ENCODE measurements at regions not wholly inside any gene's neighbourhood (a gene's known extent, or its start where the extent isn't known, plus 50 kb on each side); places are given as distances from the start of the nearest gene placed in this dataset.

DNA sequence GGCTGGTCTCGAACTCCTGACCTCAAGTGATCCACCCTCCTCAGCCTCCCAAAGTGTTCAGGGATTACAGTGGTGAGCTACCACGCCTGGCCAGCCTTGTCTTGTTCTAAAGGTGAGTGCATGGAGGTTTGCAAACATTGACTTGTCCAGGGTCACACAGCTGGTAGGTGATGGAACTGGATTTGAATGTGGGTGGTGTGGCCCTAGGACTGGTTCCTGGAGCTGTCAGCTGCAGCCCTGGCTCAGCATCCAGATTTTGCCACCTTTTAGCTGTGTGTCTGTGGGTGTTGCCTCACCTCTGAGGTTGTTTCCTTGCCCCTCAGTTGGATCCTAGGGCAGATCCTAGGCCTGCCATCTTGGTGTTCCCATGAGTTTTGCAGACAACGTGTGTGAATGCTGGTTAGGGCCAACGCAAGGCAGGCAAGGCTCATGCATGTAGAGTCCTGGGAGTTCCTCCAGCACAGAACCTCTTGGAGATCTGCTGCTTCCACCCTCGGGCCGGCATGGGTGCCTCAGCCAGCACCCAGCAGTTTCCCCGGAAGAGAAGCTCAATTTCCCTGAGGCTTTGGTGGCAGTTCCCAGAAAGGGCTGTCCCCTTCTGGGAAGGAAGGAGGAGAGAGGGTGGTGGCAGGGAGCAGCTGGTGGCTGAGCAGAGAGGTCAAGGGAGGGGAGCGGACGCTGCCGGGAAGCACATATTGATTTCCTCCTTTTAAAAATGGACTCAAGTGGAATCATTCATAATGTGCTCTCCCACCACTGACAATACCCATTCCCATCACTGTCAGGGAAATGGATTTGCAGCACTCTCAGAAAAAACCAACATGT, 127.6 kb upstream of the HS6ST1 start:
- Histone ChIP-seq H3K4me1 (ENCODE audit: insufficient read depth) (no peaks in the 10 kb centered on the region), H3K27ac (ENCODE audit: low read depth) (no peak overlapping the region), H3K36me3 (ENCODE audit: insufficient read depth) (no peaks in the 10 kb centered on the region), H3K4me3 (ENCODE audit: low read depth, low read length) (no peak overlapping the region)
- DNase-seq (ENCODE audit: extremely low spot score): no peak
- 79% methylated on average over 10 of the region's 10 CpGs for WGBS

DNA sequence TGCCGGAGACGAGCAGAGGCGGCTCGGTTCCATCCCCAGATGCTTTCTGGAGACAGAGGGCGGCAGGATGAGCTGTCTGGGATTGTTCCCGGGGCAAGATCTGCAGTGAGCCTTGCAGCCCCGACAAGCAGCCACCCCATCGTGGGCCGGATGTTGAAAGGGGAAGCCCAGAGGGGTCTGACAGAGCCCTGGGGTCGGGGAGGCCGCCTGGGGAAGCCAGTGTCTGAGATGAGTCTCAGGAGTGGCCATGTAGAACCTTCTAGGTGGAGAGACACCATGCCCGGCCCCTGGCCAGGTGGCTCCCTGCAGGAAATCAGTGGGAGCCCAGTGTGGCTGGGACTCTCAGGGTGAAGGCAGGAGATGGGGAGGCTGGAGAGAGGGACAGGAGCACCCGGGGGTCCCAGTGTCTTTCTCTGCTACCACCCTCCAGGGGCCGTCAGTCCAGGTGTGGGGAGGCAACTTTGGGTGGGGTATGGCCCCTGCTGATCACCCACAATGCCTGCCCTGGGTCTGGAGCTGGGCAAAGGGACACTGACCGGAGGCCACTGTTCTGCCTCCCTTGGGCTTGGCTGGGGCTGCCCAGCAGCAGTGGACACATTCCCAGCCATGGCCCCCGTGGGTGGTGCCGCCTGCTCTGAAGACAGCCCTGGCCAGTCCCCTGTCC, 128.3 kb upstream of the HS6ST1 start:
- no peaks in the 10 kb centered on the region for H3K36me3 ChIP-seq (ENCODE audit: insufficient read depth)
- H3K27ac ChIP-seq (ENCODE audit: low read depth): no peak overlapping the region
- H3K4me1 ChIP-seq (ENCODE audit: insufficient read depth): no peaks in the 10 kb centered on the region
- no peak overlapping the region for H3K4me3 ChIP-seq (ENCODE audit: low read depth, low read length)
- DNase-seq (ENCODE audit: extremely low spot score): no peak
- WGBS: 79% methylated on average over 17 of the region's 17 CpGs

GRCh38 chr2:128447538-128447995, 128.9 kb upstream of the HS6ST1 start:
- 94% methylated on average over 7 of the region's 7 CpGs for WGBS
- Histone ChIP-seq H3K36me3 (ENCODE audit: insufficient read depth) (no peaks in the 10 kb centered on the region), H3K27ac (ENCODE audit: low read depth) (no peak overlapping the region), H3K4me3 (ENCODE audit: low read depth, low read length) (no peak overlapping the region), H3K4me1 (ENCODE audit: insufficient read depth) (no peaks in the 10 kb centered on the region)
- no peak for DNase-seq (ENCODE audit: extremely low spot score)

DNA sequence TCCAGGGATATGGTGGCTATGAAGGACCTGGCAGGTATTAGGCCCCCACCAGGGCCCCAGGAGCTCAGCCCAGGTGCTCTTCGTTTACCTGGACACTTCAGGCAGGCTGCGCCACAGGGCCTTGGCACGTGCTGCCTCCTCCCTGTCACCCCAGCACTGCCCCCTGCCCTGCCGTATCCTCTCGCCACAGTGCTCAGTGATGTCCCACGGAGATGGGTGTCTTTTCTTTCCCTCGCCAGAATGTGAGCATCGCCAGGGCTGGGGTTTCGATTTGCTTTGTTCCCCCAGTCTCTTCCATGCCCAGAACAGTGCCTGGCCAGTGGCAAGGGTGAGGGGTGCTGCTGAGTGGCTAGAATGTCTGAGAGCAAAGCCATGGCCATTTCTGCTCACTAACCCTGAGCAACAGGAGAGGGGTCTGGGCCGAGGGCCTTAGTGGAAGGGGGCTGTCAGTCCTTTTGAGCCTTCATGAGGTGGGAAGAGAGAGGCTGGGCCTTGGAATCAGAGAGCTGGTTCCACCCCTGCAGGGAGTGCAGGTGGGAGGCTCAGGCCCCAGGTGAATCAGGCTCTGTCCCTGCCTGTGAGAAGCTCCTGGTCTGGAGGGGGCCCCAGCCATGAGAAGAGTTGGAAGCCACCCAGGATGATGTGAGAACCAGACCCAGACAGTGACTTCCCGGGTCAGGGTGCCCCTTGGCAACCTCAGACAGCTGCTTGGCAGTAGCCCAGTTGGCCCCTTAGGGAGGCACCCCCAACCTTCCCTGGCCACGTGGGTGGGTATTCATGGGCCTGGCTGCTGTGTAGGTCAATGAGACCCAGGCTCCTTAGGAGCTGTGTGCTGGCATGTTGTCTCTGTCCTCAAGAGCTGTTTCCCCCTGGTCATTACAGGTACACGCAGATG, 129.9 kb upstream of the HS6ST1 start:
- no peak overlapping the region for H3K4me3 ChIP-seq (ENCODE audit: low read depth, low read length)
- WGBS: 90% methylated on average over 13 of the region's 13 CpGs
- no peak overlapping the region for H3K27ac ChIP-seq (ENCODE audit: low read depth)
- H3K36me3 ChIP-seq (ENCODE audit: insufficient read depth): no peaks in the 10 kb centered on the region
- H3K4me1 ChIP-seq (ENCODE audit: insufficient read depth): no peaks in the 10 kb centered on the region
- no peak for DNase-seq (ENCODE audit: extremely low spot score)

DNA sequence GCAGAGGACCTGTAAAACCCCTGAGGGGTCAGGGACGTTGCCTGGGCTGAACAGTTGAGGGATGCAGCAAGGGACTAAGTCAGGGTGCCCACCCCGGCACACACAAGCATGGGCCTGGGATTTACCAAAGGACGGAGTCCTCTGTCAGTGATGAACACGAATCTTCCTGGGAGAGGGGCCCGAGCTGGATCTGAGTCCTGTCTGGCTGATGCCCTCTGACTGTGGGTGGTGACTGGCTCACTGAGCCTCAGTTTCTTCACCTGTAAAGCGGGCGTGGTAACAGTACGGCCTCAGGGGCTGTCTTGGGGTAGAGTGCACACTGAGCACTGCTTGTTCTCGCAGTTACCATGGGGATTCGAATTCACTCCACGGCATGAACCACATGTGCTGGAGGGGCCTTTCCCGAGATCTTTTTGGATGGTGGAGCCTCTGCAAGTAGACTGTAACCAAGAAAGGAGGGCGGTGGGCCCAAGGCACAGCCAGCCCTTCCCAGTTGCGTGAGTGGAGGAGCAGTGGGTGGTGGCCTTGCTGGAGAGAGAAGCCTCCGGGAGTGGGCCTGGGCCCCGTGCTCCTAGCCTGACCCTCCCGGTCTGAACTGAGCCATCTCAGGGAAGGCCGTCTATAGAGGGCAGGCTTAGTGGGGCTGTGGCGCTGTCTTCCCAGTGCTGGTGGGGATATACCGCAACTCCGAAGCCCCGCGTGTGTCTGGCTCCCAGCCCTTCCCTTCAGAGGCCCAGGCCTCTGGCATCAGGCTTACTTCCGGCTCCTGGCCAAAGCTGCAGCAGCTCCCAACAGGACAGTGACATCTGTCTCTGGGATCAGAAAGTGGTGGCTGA, 130.8 kb upstream of the HS6ST1 start:
- Histone ChIP-seq H3K36me3 (ENCODE audit: insufficient read depth) (no peaks in the 10 kb centered on the region), H3K27ac (ENCODE audit: low read depth) (no peak overlapping the region), H3K4me3 (ENCODE audit: low read depth, low read length) (no peak overlapping the region), H3K4me1 (ENCODE audit: insufficient read depth) (no peaks in the 10 kb centered on the region)
- WGBS: 89% methylated on average over 24 of the region's 24 CpGs
- no peak for DNase-seq (ENCODE audit: extremely low spot score)

GRCh38 chr2:128450211-128451024, 131.8 kb upstream of the HS6ST1 start:
- WGBS: 84% methylated on average over 14 of the region's 14 CpGs
- DNase-seq (ENCODE audit: extremely low spot score): no peak

DNA sequence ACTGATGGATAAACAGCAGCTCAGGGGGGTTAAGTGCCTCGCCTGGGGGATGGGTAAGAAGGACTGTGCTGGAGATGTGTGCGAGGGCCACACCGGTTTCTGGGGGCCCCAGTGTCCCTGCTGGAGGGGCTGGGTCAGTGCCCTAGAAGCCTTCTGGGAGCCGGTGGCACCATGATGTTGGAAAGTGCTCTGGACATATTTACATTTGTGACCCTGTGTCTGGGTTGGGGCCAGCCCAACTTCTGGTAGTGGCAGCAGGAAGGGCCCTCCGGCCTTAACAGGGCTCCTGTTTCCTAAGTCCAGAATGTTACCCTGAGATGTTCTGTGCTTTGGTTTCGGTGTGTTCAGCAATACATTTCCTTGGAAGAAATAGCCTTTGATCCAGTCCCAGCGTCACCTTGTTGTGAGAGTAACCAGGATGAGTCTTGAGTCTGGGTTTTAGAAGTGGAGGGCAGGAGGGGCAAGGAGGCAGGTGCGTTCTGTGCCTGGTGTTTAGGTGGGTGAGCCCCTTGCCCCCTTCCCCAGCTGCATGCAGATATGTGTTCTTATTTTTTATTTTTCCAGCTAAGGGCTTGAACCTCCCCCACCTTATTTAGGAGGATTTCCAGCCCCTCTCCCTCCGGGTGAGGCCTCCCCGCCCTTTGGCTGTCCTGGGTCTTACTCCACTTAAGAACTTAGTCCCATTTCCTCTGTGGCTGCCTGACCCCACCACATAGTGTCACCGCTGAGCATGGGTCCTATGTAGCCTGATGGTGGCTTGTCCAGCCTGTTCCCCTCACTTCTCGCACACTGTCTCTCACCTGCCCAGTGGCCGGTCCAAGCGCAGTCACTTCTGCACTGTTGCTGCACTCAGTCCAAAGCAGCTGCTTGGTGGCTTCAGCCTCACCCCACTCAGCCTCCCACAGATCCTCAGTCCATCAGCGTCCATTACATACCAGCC, 132.7 kb upstream of the HS6ST1 start:
- Histone ChIP-seq H3K4me1 (ENCODE audit: insufficient read depth) (no peaks in the 10 kb centered on the region), H3K4me3 (ENCODE audit: low read depth, low read length) (no peak overlapping the region), H3K27ac (ENCODE audit: low read depth) (no peak overlapping the region), H3K36me3 (ENCODE audit: insufficient read depth) (no peaks in the 10 kb centered on the region)
- no peak for DNase-seq (ENCODE audit: extremely low spot score)
- WGBS: 93% methylated on average over 15 of the region's 15 CpGs

More at GRCh38 chr2:128450211-128451024, 131.8 kb upstream of the HS6ST1 start:
- Histone ChIP-seq H3K4me1 (ENCODE audit: insufficient read depth) (no peaks in the 10 kb centered on the region), H3K27ac (ENCODE audit: low read depth) (no peak overlapping the region), H3K36me3 (ENCODE audit: insufficient read depth) (no peaks in the 10 kb centered on the region), H3K4me3 (ENCODE audit: low read depth, low read length) (no peak overlapping the region)

GRCh38 chr2:128452024-128452411, 133.3 kb upstream of the HS6ST1 start:
- 96% methylated on average over 1 of the region's 1 CpG for WGBS
- Histone ChIP-seq H3K27ac (ENCODE audit: low read depth) (no peak overlapping the region), H3K4me1 (ENCODE audit: insufficient read depth) (no peaks in the 10 kb centered on the region), H3K4me3 (ENCODE audit: low read depth, low read length) (no peak overlapping the region), H3K36me3 (ENCODE audit: insufficient read depth) (no peaks in the 10 kb centered on the region)
- no peak for DNase-seq (ENCODE audit: extremely low spot score)

DNA sequence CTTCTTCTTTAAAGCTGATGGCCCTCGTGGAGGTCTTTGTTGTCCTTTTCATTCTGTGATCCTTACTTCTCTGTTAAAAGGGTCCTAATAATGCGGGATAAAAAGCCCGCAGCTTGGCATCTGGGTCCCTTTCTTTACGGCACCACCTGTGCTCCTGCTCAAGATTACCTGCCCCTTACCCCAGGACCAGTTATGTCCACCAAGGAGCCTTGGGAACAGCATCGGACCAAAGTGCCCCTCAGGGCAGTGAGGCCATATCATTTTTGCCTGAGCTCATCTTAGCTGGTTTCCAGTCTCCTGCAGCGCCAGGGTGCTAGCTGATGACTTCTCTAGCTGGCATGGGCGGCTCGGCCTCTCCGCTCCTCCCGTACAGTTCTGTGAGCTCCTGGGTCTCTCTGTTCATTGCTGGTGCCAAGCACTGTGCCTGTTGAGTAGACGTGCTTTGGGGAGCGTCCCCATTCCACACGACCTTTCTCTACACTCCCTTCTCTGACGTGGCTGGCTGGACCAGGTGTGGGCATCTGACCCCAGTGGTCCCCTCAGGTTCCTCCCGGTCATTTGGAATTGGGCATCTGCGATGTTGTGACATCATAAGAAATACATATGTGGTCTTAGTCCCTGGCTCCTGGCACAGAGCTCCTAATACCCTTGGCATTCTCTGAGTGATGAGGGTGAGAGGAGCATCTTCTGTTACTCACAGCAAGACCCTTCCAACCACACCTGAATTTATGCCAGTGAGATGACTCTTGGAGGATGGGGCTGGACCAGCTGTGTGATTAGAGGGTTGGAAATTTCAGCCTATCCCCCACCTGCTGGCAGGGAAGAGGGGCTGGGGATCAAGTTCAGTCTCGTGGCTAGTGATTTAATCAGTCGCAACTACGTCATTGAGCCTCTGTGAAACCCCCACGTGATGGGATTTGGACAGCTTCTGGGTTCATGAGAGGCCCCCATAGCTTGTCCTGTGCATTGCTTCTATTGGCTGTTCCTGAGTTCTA, 134.2 kb upstream of the HS6ST1 start:
- Histone ChIP-seq H3K27ac (ENCODE audit: low read depth) (no peak overlapping the region), H3K4me3 (ENCODE audit: low read depth, low read length) (no peak overlapping the region), H3K36me3 (ENCODE audit: insufficient read depth) (no peaks in the 10 kb centered on the region), H3K4me1 (ENCODE audit: insufficient read depth) (no peaks in the 10 kb centered on the region)
- no peak for DNase-seq (ENCODE audit: extremely low spot score)
- WGBS: 88% methylated on average over 20 of the region's 20 CpGs

DNA sequence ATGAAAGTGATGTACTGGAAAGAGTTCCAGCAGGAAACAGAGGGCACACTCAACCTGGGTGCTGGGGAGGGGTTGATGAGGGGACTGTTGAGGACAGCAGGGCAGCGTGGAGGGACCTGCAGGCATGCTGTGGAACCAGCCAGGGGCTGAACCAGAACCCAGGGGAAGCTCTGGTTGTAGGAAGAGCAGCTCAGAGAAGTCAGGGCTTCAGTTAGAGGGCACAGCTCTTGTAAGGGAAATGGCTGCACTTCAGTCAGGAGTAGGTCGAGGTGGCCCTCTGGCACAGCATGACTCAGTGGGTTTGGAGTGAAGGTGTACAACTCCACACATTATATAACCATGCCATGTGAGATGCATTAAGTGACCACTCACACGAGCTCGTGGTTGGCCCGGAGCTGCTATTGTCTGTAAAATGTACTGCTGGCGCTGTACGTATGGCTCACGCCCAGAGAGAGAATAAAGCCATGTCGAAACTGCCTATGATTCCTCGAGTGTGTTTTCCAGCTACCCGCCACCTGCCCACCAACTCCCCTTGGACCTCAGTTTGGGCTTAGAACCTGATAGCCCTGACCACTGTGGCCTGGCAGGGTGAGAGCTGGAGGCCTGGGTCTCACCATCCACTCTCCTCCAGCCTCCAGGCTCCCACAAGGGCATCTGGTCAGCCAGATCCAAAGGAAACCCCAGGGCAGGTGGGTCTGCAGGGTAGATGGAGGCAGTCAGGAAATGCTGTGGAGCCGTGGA, 136.5 kb upstream of the HS6ST1 start:
- no peak for DNase-seq (ENCODE audit: extremely low spot score)
- Histone ChIP-seq H3K27ac (ENCODE audit: low read depth) (no peak overlapping the region), H3K36me3 (ENCODE audit: insufficient read depth) (no peaks in the 10 kb centered on the region), H3K4me1 (ENCODE audit: insufficient read depth) (no peaks in the 10 kb centered on the region), H3K4me3 (ENCODE audit: low read depth, low read length) (no peak overlapping the region)
- 94% methylated on average over 12 of the region's 12 CpGs for WGBS

Measured in urinary bladder (tissue), 3 donors.